AG04449 (cell line): ENCODE measurements at regions not wholly inside any gene's neighbourhood (a gene's known extent, or its start where the extent isn't known, plus 50 kb on each side); places are given as distances from the start of the nearest gene placed in this dataset.

Experiments used
- CTCF ChIA-PET: fragments of 350-600 bp; formaldehyde crosslinking; extraction: SDS; loops from one replicate; lab custom pipeline; 2021; ENCODE audit warnings: antibody characterized with exemption; lab: Yijun Ruan, JAX
- POLR2A ChIA-PET: fragments of 400-600, 350-600 bp; formaldehyde crosslinking; extraction: SDS; loops from one replicate; lab custom pipeline; 2020; ENCODE audit warnings: antibody characterized with exemption, inconsistent platforms; lab: Yijun Ruan, JAX
- DNase-seq: peaks from one replicate; pipeline ENCODE4 v3.0.0-alpha.2; 2010; ENCODE audit warnings: low read depth, low spot score
- H3K4me3 ChIP-seq: 2 replicates; pipeline ENCODE4 v1.5.1; 2011; ENCODE audit warnings: low read depth, mild to moderate bottlenecking, control low read depth, low read length
- TF ChIP-seq, protein P1 (sequence below): IDR thresholded peaks from one replicate; pipeline ENCODE4 v1.5.1; 2011; ENCODE audit warnings: mild to moderate bottlenecking, moderate library complexity, low read length, control low read depth, inconsistent platforms; ENCODE audit not compliant: insufficient read depth; ENCODE audit errors: missing control alignments

DNA sequence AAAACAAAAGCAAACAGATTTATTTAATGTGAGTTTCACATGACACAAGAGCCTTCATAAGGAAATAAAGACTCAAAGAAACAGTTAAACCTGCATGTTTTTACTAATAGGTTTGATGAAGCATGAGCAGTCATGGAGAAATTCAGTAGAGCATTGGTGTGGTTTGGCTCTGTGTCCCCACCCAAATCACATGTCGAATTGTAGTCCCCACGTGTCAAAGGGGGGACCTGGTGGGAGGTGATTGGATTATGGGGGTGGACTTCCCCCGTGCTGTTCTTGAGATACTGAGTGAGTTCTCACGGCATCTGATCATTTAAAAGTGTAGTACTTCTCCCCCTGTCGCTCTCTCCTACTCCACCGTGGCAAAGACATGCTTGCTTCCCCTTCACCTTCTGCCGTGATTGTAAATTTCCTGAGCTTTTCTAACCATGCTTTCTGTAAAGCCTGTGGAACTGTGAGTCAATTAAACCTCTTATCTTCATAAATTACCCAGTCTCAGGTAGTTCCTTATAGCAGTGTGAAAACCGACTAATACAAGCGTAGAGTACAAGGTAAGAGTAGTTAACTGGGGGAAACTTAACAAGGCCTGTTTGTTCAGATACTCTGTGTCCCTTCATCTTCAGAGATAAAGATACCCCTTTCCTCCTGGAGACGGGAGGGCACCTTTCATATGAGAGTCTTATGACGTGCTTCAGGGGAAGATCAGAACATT, 354.8 kb downstream of the SIPA1L2 start:
- no peak overlapping the region for H3K4me3 ChIP-seq
- POLR2A ChIA-PET, result no interaction called here
- CTCF ChIA-PET, result no interaction called here
- no peak for DNase-seq
- TF ChIP-seq, protein P1, sequence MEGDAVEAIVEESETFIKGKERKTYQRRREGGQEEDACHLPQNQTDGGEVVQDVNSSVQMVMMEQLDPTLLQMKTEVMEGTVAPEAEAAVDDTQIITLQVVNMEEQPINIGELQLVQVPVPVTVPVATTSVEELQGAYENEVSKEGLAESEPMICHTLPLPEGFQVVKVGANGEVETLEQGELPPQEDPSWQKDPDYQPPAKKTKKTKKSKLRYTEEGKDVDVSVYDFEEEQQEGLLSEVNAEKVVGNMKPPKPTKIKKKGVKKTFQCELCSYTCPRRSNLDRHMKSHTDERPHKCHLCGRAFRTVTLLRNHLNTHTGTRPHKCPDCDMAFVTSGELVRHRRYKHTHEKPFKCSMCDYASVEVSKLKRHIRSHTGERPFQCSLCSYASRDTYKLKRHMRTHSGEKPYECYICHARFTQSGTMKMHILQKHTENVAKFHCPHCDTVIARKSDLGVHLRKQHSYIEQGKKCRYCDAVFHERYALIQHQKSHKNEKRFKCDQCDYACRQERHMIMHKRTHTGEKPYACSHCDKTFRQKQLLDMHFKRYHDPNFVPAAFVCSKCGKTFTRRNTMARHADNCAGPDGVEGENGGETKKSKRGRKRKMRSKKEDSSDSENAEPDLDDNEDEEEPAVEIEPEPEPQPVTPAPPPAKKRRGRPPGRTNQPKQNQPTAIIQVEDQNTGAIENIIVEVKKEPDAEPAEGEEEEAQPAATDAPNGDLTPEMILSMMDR, result no peak

DNA sequence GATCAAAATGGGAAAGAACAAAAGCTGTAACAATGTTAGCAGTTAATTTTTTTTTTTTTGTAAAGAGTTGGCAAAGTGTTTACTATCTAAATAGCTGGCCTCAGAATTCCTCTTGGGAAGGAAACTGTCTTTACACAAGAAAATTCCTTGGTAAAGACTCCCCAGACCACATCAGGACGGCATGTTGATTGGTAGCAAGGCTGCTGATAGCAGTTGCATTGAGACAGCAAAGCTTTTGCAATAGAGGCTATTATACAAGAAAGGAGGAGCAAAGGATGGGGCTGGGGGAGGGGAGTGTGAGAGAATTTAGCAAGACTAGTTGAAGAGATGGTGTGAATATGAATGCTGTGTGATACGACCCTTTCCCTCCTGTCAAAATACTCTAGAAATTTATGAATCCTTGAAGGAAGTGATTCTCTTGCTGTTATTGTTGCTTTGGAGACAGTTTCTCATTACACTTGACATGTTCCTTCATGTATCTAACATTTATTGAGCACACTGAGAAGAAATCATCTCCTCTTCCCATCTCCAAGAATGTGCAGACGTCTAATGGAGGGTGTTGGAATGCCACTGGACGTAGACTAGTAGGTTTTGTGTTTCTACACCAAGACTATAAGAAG, 355.6 kb downstream of the SIPA1L2 start:
- DNase-seq, result no peak
- TF ChIP-seq, protein P1, result no peak
- CTCF ChIA-PET, result no interaction called here
- no peak overlapping the region for H3K4me3 ChIP-seq
- POLR2A ChIA-PET, result no interaction called here

DNA sequence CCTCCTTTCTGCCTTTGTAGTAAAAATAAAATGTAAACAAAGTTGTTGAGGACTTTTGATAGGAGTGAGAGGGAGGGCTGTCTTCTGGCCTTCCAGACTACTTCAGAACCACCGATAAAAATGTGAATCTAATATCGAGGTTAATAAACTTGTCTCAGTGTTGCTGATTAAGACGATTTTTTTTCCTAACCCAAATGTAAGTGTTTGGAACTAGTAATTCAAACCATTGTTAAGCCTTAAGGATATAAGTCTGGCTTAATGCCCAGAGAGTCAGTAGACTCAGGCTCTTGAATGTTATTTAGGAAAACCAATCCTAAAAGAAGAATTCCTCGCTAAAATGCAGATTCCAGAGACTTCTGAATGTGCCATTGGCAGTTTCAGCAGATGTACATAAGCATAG, 356.9 kb downstream of the SIPA1L2 start:
- ChIA-PET CTCF (no interaction called here), POLR2A (no interaction called here)
- no peak for DNase-seq
- TF ChIP-seq, protein P1, result no peak
- H3K4me3 ChIP-seq, result no peak overlapping the region

DNA sequence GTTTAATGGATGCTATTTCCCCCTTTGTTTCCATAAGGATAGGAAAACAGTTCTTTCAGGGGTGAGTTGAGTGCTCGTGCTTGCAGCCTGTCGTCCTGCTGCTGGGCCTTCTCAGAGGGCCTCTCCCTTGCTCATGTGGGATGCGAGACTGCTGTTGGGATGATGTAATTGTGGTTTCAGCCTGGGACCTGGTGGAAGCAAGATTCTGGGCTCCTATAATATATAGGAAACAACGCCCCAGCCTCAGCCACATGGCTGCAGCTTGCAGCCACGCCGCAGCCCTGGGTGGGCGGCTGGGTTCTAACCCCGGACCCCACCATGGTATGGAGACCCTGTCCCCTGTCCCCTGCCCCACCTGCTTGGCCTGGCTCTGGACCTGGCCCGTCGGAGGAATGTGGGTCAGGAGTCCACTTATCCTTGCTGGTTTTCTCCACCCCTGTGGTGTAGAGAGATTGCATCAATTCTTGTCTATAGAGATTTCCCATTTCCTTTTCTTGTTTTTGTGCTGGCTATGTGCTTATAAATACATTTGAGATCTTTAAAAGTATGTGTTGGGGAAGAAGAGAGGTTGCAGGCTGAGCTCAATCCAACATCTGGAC, 357.8 kb downstream of the SIPA1L2 start:
- CTCF ChIA-PET, result no interaction called here

DNA sequence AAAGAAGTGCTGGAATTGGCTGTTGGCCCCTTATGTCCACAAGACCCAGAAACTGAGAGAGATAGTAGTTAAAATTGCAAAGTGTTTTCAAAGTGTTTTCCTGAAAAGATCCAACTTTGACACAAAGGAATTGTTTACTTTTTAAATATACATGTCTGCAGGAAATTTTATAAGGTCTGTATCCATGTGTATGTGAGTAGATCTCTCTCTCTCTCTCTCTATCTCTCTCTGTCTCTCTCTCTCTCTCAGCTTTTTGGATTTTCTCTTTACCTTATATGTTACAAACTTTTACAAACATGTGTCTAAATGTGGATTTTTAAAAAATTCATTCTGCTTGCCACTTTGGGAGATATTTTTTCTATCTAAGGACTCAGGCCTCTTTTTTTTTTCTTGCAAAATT, 358.6 kb downstream of the SIPA1L2 start:
- ChIA-PET CTCF (no interaction called here), POLR2A (no interaction called here)
- no peak overlapping the region for H3K4me3 ChIP-seq
- TF ChIP-seq, protein P1, result no peak
- DNase-seq, result no peak

More for the DNA sequence above, 357.8 kb downstream of the SIPA1L2 start:
- H3K4me3 ChIP-seq, result no peak overlapping the region
- peak; percentile 2 for DNase-seq
- POLR2A ChIA-PET, result no interaction called here
- TF ChIP-seq, protein P1, result no peak

DNA sequence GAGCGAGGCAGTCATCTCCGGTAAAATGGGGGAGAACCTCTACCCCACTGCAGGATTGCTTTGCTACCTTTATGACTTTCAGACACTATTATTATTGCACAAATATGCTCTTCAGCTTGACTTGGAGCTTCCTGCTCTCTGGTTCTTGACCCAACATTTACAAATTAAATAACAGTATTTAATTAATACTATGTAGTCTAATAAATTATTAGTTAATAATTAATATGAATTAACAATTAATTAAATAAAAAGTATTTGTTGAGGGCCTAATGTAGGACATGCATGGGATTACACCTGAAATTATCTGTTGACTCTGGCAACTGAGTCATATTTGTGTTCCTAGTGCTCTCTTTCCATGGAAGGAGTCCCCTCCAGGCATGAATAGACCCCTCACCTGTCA, 359.9 kb downstream of the SIPA1L2 start:
- CTCF ChIA-PET, result no interaction called here
- DNase-seq, result no peak
- TF ChIP-seq, protein P1, result no peak
- POLR2A ChIA-PET, result no interaction called here
- H3K4me3 ChIP-seq, result no peak overlapping the region
